Right renal cortex interstitium (tissue), 3 donors: ENCODE measurements at regions not wholly inside any gene's neighbourhood (a gene's known extent, or its start where the extent isn't known, plus 50 kb on each side); places are given as distances from the start of the nearest gene placed in this dataset.
"Not testable (repeated sequence)": the region's sequence is repeated elsewhere in the genome, so short reads cannot be mapped to it uniquely, and the experiment has no call there.

Source experiments
- DNase-seq, 3 donors: peaks; one replicate each; pipeline ENCODE4 v3.0.0-alpha.2; 2013; ENCODE audit warnings: low read depth in 3 of 3, low spot score in 2 of 3

DNA sequence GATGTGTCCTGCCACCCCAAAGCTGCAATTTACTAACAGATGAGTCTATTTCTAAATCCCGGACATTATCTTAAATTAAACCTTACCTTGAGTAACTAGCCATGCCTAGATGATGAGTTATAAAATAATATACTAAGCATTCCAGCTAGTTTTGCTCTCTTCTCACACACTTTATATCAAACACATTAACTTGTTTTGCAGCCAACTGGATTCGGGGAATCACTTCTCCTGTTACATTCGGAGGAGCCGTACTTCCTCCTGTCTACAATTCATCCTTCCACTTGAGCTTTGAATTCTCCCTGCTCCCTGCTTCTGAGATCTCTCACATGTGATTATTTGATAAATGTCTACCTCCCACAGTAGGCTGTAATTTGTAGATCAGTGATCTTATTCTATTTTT is 420.1 kb downstream of the GJA1 start:
- no peak for DNase-seq

DNA sequence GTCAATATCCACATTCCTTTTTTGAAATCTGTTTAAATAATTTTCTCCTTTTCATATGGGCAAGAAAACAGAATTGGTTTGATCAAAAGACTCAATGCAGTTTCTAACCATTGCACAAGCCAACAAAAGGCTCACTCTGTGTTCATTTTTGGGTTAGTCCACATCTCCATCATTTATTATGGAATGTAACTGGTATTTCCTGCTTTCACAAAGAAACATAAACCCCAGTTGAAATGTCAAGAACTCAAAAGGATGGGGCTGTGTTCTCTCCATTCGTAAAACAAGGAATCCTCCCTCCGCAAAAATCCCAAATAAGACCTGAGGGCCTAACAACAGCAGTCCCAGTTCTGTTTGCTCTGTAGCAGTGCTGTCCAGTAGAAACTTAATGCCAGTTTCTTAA is 420.9 kb downstream of the GJA1 start:
- DNase-seq, result no peak

DNA sequence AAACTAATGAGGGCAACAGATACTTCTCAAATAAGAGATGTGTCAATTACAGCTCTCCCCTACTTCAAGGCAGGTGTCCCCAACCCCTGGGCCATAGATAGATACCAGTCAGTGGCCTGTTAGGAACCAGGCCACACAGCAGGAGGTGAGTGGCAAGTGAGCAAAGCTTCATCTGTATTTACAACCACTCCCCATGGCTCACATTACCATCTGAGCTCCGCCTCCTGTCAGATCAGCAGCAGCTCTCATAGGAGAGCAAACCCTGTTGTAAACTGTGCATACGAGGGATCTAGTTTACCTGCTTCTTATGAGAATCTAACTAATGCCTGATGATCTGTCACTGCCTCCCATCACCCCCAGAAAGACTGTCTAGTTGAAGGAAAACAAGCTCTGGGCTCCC is 422.1 kb downstream of the GJA1 start:
- DNase-seq, result no peak

DNA sequence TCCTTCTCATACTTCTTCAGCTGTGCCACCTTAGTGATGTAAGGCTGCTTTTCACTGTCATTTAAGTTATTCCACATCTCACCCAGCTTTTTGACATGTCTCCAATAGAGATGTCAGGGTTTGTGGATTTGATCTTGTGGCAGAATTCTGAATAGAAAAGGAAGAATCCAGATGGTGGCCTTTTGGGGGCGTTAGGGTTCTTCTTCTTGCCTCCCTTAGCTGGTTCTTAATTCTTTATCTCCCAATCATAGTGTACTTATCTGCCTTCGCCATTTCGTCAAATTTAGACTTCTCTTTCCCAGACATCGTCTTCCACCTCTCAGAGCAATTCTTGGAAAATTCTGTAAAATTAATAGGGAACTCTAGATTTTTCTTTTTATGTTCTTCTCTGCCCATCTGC is 422.9 kb downstream of the GJA1 start:
- no peak for DNase-seq

DNA sequence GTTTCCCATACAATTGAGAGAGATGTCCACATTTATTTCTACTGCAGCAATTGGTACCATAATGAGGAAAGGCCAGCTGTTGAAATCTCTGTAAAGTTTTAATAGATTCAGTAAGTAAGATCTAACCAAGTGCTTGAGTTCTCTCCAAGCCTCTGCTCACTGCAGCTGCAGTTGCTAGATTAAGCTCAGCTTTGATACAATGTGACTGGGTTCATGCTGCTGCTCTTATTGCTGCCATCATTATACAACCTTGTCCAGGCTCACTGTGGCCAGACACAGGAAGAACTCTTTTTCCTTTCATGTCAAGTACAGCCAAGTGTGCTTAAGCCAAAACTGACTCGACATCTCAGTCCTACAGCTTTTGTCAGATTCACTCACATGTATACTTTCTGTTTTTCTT is 423.5 kb downstream of the GJA1 start:
- DNase-seq, result no peak

DNA sequence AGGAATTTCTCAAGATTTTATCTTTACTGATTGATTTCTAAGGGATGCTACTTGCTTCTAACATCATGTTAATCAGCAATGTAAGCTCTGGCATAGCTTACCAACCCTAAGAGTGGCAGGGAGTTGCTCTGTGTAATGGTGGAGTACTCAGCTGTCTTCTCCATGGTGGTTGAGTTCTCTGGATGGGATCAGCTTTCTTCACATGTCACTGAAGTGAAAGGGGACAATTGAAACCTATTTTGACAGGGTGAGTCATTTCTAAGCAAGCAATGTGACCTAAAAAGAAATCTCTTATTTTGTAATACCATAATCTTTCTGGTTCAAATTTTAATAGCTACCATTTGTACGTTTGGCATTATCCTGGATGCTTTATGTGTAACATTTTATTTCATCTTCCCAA is 430.4 kb downstream of the GJA1 start:
- DNase-seq, result no peak

DNA sequence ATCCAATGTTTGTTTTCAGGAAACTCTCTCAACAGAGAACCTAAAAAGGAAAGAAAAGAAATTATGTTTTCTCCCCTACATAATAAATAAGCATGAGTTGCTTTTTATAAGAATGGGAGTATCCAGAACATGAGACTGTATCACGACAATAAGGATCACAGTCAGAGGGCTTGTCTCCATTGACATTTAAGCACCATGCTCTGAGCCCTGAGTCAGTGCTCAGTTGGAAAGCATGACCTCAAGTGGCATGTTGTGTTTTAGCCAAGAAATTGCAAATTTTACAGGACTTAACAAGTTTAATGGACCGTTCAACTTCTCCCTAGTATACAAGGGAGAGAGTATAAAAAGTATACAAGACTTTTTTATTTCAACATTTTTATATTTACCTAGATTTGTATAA is 431.6 kb downstream of the GJA1 start:
- DNase-seq, result no peak

DNA sequence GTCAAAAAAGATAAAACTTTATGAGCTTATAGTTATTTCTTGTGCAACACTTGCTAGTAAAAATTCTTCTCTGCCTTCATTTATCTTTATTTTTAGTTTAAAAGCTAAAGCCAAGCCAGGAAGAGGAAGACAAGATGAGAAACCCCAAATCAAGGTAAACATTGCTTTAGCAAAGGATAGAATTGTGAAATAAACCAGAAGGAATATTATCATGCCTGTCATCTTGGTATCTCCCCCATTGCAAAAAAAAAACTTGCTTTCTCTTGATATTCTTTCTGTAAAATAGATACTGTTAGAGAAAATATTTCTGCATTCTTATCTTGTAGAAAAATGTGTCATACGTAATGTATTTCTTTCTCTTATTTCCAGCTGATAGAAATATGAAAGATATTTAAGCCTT is 432.8 kb downstream of the GJA1 start:
- no peak for DNase-seq

DNA sequence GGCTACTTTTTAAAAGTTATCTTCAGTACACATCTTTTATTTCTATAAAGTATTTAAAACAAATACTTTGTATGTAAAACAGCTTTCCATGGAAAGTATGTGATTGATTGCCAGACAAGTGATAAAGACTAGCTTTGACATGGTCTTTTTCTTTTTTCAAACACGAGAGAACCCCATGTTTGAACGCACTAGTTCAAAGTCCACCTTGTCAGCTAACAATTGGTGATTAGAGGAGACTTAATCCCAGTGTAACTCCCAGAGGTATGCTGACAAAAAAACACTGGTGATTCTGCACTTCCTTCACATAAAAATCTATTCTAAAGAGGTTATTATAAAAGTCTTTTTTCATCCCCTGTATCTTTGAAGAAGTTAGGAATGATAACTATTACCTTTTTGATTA is 438.1 kb downstream of the GJA1 start:
- DNase-seq, result no peak

DNA sequence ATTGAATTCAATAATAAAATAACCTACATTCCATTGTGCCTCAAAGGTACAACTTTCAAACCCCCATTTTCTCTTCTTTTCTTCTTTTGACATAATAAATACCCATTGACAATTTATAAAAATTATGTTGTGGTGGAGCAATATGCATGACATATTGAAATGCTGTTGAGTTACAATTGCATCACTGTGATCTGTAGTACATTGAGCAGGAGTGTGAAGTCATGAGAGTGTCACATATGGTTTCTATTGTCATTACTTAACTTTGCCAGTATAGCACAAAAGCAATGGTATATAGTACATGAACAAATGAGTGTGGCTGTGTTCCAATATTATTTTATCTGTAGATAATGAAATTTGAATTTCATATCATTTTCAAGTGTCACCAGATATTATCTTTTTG is 441.3 kb downstream of the GJA1 start:
- no peak for DNase-seq

DNA sequence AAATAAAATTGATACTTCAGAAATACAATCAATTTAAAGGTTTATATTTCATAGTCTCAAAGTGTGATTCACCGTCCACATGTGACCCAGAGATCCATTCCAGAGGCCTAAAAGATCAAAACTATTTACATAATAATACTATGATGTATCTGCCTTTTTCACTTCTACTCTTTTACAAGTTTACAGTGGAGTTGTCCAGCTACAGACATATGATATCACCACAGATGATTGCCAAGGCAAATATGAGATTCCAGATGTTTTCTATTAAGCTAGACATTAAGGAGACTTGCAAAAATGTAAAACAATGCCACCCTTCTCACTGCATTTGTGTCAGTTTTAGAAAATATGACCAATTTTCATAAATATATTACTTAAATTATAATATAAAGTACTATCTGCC is 443.7 kb downstream of the GJA1 start:
- DNase-seq, result no peak

DNA sequence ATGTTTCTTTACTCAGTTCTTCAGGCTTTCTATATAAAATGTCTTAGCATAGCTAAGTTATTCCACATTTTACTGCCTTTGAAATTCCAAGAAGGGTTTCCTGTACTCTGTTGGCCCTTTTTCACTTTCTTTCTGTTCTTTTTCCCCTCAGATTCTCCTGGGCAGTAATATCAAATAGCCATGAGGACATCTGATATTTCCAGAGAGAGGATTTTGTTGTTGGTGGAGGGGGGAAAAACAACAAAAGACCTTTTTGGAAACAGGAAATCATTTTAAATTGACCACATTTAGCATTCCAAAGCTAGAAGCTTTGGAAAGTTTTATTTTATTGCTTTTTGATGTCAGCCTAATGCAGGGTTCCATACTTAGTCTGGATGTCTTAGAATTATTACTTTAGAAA is 445.4 kb downstream of the GJA1 start:
- DNase-seq, result no peak

DNA sequence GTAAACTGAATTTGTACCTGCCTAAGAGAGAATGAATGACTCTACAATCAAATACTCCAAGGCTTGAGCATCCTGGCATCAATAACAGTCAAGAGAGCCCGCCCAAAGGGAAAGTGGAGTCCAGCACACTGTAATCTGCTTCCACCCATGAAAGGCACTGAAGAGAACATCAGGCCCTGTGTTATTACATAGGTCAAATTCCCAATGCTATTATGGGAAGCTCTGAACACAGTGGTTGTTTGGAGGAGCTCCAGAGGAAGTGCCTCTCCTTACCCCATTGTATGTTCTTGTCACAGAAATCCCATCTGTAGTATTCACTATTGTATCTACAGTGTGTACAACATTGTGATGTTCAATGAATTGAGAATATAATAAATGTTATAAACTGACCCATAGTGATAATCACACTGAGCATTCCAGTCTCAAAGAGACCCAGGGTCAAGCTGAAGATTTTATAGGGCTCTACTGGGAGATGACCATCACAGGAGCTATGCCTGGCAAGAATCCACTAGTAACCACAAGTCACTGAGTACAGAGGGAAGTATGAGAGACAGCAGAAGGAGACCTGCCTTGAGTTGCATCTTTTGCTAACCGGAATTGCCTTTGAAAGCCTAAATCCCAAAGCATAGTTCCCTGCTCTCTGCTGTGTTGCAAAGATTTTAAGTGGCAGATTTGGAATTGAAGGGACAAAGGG is 446.7 kb downstream of the GJA1 start:
- DNase-seq, result no peak

DNA sequence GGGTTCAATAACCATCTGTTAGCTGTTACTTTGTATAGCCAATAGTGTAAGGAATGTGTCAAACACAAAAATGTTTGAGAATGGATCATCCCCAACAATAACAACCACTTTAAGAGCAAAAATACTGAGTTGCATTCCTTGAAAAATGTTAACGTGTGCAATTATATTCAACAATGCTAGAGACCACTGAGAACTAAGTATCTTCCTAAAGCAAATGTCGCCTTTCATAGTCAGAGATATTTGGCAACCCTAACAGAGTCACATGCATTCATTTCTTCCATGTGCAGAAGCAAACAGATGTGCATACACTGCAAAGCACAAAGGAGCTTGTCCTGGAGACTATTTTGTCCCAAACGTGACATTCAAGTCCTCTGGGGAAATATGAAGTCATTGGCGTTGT is 448.6 kb downstream of the GJA1 start:
- DNase-seq, result no peak

DNA sequence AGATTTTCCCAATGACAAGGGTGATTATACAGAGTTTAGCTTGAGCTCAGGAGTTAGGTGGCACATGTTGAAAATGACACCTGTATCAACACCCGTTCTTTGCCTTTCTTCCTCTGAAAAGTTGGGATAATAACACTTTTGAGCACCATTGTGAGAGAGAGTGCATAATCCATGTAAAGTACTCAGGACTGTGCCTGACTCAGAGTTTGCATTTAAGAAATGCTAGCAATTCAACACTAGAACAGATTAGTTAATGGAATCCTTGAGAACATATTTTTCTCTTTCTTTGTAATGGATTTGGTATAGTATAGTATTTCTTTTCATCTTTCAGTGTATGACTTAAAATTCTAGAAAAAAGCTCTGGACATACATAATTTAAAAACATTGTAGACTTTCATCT is 449.2 kb downstream of the GJA1 start:
- DNase-seq, result no peak

DNA sequence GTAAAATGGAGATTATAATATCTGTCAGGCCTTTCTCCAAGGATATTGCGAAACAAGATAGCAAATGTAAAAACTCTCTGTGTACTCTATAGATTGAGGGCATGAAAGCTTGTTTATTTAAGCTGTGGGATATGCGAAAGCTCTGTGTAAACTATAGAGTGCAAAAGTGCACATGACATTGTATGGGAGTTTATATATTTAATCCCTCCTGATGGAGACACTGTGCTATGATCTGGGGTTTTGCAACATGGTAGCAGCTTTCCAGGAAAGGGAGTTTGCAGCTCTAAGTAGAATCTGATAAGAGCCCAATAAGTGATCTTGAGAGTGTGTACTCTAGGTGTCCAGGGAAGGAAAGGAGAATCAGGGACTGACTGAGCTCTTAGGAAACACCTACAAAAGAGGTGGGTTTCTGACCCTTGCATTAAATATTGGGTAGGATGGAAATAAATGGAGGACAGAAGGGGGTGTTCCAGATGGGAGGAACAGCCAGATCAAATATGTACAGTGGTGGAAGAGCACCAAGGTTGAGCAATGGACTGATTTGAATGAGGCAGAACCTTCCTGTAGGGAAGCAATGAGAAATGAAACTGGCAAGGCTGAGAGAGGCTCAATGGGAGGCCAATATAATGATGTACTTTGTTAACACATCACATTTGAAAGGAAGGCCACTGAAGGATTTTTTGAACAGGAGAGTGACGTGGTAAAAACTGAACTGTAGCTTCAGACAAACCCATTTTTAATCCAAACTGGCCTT is 450.1 kb downstream of the GJA1 start:
- no peak for DNase-seq

DNA sequence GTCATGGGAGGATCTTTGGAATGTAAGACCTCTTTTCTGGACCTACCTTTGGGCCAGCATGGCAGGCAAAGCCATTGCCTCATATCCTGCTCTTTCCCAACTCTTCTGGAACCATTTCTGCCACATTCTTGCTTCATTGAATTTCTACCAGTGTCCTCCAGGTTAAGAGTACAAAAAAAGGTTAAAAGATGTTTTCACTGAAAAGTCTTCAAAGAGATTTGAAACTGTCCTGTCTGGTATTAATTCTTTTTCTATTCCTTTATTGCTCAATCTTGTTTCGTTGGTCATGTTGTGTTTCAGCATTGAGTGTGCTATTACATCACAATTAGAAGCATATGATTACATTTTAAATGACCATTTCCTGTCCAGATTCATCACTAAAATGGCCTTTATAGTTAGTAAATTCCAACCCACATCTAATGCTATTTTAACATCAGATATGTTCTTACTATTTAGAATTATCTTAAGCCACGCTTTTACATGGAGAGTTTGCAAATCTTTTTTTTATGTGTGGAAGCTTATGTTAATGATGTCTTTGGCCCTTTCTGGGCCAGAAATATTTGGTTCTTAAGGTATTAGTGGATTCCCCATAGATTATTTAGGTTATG is 450.9 kb downstream of the GJA1 start:
- no peak for DNase-seq

DNA sequence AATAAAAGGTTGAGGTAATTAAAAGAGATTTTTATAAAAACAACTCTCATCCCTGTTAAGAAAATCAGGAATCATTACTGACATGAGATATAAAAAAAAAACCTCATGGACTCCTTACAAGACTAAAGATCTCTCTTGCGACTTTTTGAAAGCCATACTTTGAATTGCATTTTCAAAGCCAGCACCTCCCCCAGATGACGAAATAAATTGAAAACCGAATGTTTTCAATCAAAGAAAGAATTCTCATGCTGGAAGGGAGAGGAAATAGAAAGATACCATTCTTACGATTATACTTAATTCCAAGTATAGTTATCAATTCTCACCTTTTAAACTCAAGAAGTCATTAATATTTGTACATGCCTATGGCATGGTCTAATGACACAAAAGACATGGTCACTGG is 452.3 kb downstream of the GJA1 start:
- DNase-seq, result no peak

DNA sequence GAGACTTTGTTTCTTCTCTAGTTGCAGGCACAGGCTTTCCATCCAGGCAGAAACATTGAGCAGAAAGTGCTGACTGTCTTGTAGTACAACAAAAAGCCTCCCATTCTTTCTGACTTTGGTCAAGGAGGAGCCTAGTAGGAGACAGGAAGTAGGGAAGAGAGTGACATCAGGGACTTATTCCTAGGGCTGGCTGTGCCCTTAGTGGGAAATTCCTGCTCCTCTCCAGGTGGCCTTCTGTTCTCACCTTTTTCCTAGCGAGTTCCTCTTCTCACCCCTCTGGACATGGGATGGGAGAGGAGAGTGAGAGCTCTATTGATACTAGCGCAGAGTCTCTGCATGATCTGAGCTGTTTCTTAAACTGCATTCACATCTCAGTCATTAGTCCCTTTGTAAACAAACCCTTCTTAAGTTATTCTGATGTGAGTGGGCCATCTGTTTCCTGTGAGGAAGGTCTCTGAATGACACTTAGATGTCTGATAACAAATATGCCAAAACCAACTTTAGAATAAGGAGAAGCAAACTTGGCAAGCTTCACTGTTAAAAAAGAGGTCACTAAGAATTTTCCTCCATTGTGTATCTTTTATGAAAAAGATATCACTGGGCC is 455.0 kb downstream of the GJA1 start:
- DNase-seq, result no peak

DNA sequence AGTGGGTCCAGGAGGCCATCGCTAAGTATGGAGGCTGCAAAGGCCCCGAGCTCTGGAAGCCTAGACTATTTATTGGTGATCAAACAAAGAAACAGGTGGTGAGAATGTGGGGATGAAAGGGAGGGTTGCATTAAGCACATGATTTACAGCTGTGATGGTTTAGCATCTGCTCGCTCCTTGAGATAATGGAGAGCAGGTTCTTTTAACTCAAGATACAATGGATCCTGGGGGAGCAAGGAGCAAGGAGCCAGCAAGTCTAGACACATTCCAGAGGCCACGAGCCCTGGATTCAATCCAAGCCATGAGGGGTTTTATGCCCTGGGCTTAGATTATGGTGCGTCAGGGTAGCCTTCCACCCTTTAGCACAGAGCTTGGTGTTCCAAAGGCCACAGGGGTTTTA is 460.3 kb downstream of the GJA1 start:
- DNase-seq, result not testable (repeated sequence)

DNA sequence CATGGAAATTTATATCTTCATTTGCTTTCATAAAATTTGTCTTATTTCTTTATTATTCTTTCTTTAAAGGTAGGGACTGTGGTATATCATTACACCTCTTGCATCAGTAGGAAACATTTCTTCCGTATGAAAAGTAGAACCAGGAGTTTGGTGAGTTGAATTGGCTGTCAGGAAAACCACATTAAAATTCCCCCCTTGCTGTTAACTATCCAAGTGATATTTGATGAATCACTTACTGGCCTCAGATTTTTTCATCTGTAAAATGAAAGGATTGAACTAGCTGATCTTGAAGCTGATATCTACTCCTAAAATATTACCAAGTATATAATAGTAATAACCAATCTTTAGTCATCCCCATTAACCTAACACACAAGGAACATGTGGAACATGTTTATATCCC is 460.9 kb downstream of the GJA1 start:
- no peak for DNase-seq

DNA sequence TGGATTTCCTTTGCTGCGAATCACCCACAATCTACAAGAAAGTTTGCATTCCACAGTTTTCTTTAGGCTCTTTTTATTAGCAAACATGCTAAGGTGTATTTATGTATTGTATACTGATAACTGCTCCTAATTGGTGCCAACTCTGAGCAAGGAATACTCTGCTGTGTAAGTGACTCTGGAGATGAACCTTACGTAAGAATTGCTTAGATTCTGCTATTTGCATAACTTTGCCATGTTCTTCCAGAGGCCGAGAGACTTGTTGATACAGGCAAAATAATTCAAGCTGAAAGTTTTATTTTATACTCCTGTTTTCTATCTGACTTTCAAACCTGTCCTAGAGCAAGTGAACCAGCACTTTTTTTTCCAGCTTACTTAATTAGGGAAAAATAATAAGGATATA is 461.3 kb downstream of the GJA1 start:
- no peak for DNase-seq
